HG02981 (cell line): ENCODE measurements at regions not wholly inside any gene's neighbourhood (a gene's known extent, or its start where the extent isn't known, plus 50 kb on each side); places are given as distances from the start of the nearest gene placed in this dataset.

ENCODE experiments used
- ATAC-seq: cut with Tn5 transposase; IDR thresholded peaks from one replicate; pipeline ENCODE4 v1.9.1; 2021; ENCODE audit warnings: mild to moderate bottlenecking, moderate library complexity; ENCODE audit not compliant: unreplicated experiment

DNA sequence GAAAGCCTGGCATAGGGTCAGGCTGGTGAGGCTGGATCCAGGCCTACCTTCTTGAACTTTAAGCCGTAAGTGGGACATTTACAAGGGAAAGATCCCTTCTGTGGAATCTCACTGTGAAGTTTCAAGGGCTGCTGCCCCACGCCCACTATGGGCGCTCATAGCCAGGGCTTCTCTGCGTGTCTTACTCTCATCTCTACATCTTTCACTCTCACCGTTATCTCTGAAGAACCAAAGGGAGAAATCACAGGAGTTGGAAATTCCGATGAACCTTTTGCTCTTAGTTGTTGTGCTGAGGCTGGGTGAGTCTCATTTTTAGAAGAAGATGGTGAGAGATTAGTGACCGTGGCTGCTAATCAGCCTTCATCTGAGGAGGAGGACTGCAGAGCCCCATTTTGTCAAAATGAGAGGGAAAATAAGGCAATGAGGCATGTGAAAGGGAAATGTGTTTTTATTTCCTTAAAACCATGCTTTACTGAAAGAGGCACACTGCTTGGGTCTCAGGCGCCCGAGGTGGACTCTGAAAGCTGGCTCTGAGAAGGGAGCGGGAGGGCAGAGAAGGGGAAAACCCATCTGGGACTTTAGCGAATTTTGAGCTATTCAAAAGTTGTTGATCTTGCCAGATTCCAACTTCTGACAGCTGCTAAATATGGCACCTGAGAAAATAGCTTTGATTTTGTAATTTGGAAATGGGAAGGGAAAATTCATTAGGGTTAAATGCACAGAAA lies 301.5 kb downstream of the CLIC5 start:
- ATAC-seq: no peak
